ENCODE measurements at regions not wholly inside any gene's neighbourhood (a gene's known extent, or its start where the extent isn't known, plus 50 kb on each side); places are given as distances from the start of the nearest gene placed in this dataset.

DNA sequence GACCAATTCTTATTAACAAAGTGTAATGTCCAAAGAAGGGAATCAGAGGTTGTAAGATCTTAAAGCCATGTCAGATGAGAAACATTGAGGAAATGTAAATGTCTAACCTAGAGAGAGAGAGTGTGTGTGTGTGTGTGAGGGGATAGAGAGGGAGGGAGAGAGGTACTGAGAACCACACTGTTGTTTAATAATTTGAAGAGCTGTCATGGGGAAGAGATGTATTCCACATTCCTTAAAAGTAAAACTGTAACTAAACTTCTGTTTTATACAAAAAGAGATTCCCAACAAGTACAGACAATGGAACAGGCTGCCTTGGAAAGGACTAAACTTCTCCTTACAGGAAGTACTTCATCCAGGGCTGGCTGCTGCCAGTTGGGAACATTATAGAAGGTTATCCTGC lies 68.9 kb upstream of the BOC start:
- no peak for TF ChIP-seq POLR2A (IDR thresholded peaks at IDR 0.05; ENCODE audit: low read depth, low read length)
- TF ChIP-seq, protein P1, sequence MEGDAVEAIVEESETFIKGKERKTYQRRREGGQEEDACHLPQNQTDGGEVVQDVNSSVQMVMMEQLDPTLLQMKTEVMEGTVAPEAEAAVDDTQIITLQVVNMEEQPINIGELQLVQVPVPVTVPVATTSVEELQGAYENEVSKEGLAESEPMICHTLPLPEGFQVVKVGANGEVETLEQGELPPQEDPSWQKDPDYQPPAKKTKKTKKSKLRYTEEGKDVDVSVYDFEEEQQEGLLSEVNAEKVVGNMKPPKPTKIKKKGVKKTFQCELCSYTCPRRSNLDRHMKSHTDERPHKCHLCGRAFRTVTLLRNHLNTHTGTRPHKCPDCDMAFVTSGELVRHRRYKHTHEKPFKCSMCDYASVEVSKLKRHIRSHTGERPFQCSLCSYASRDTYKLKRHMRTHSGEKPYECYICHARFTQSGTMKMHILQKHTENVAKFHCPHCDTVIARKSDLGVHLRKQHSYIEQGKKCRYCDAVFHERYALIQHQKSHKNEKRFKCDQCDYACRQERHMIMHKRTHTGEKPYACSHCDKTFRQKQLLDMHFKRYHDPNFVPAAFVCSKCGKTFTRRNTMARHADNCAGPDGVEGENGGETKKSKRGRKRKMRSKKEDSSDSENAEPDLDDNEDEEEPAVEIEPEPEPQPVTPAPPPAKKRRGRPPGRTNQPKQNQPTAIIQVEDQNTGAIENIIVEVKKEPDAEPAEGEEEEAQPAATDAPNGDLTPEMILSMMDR (conservative IDR thresholded peaks at IDR 0.05; ENCODE audit: low read depth, low read length): no peak
- no peak for TF ChIP-seq RAD21 (IDR thresholded peaks at IDR 0.05; ENCODE audit: low read length)
- TF ChIP-seq FOS (IDR thresholded peaks at IDR 0.05; ENCODE audit: low read depth, low read length): no peak
- no peak for TF ChIP-seq MAZ (IDR thresholded peaks at IDR 0.05; ENCODE audit: borderline replicate concordance, low read depth, low read length)
- TF ChIP-seq, protein P2, sequence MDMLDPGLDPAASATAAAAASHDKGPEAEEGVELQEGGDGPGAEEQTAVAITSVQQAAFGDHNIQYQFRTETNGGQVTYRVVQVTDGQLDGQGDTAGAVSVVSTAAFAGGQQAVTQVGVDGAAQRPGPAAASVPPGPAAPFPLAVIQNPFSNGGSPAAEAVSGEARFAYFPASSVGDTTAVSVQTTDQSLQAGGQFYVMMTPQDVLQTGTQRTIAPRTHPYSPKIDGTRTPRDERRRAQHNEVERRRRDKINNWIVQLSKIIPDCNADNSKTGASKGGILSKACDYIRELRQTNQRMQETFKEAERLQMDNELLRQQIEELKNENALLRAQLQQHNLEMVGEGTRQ (IDR thresholded peaks at IDR 0.05; ENCODE audit: low read depth, low read length): no peak
- no peak for TF ChIP-seq RFX5 (IDR thresholded peaks at IDR 0.05; ENCODE audit: low read depth, low read length)
- TF ChIP-seq, protein P3, sequence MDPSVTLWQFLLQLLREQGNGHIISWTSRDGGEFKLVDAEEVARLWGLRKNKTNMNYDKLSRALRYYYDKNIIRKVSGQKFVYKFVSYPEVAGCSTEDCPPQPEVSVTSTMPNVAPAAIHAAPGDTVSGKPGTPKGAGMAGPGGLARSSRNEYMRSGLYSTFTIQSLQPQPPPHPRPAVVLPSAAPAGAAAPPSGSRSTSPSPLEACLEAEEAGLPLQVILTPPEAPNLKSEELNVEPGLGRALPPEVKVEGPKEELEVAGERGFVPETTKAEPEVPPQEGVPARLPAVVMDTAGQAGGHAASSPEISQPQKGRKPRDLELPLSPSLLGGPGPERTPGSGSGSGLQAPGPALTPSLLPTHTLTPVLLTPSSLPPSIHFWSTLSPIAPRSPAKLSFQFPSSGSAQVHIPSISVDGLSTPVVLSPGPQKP (IDR thresholded peaks at IDR 0.05; ENCODE audit: borderline replicate concordance, low read depth, low read length): no peak
- TF ChIP-seq CEBPB (IDR thresholded peaks at IDR 0.05; ENCODE audit: low read depth, low read length): no peak
- no peak for TF ChIP-seq RCOR1 (IDR thresholded peaks at IDR 0.05; ENCODE audit: insufficient replicate concordance, low read length)
- no peak for TF ChIP-seq SMC3 (IDR thresholded peaks at IDR 0.05; ENCODE audit: low read depth, low read length)
- no peak for TF ChIP-seq MAFK (IDR thresholded peaks at IDR 0.05; ENCODE audit: low read depth, low read length)
- TF ChIP-seq NFE2L2 (IDR thresholded peaks at IDR 0.05; ENCODE audit: low read depth, low read length): no peak
- TF ChIP-seq CHD1 (IDR thresholded peaks at IDR 0.05; ENCODE audit: low read depth, low read length): no peak

Data from IMR-90 (cell line).